ENCODE measurements at regions not wholly inside any gene's neighbourhood (a gene's known extent, or its start where the extent isn't known, plus 50 kb on each side); places are given as distances from the start of the nearest gene placed in this dataset.

- Histone ChIP-seq H3K9me2 (ENCODE audit: insufficient read depth) (no peaks in the 10 kb centered on the region), H3K9me3 (ENCODE audit: low read depth) (no peaks in the 10 kb centered on the region), H3K27me3 (replicated peaks; ENCODE audit: insufficient read depth) (no peaks in the 10 kb centered on the region), H4K20me1 (ENCODE audit: insufficient read depth) (no peaks in the 10 kb centered on the region), H3K36me3 (ENCODE audit: low read depth) (no peaks in the 10 kb centered on the region), H3K4me3 (no peak overlapping the region), H3F3A (ENCODE audit: insufficient read depth) (no peaks in the 10 kb centered on the region), H3K27ac (no peak overlapping the region), H3K4me1 (ENCODE audit: insufficient read depth) (no peaks in the 10 kb centered on the region), H2AFZ (no peak overlapping the region), H3K9ac (no peak overlapping the region), H3K4me2 (ENCODE audit: unreplicated experiment) (no peak overlapping the region), H3K79me2 (ENCODE audit: insufficient read depth) (no peaks in the 10 kb centered on the region)
- in situ Hi-C loops (cut with MboI): no loop called here
- DNase-seq: no peak
- no peak for TF ChIP-seq EZH2phosphoT487 (IDR thresholded peaks at IDR 0.05; ENCODE audit: insufficient read depth, low read depth)
- no peak for TF ChIP-seq EZH2 (IDR thresholded peaks at IDR 0.05; ENCODE audit: insufficient read depth, poor library complexity, severe bottlenecking)
- WGBS, 2 experiments (ENCODE audit: low coverage in 1 of 2, low lambda C conversion rate in 2 of 2, missing lambda C conversion rate in 2 of 2): 47 to 73% methylated on average over 4 to 7 of the region's 7 CpGs
Measured at GRCh38 chrX:125089761-125090445, 229.8 kb upstream of the TEX13C start.

- Histone ChIP-seq H3K4me3 (no peak overlapping the region), H3K27me3 (replicated peaks; ENCODE audit: insufficient read depth) (no peaks in the 10 kb centered on the region), H2AFZ (no peak overlapping the region), H3K9me2 (ENCODE audit: insufficient read depth) (no peaks in the 10 kb centered on the region), H3K4me1 (ENCODE audit: insufficient read depth) (no peaks in the 10 kb centered on the region), H3K27ac (no peak overlapping the region), H3K79me2 (ENCODE audit: insufficient read depth) (no peaks in the 10 kb centered on the region), H3K9me3 (ENCODE audit: low read depth) (no peaks in the 10 kb centered on the region), H3K4me2 (ENCODE audit: unreplicated experiment) (no peak overlapping the region), H3K36me3 (ENCODE audit: low read depth) (no peaks in the 10 kb centered on the region), H4K20me1 (ENCODE audit: insufficient read depth) (no peaks in the 10 kb centered on the region), H3F3A (ENCODE audit: insufficient read depth) (no peaks in the 10 kb centered on the region), H3K9ac (no peak overlapping the region)
- WGBS, 2 experiments (ENCODE audit: low coverage in 1 of 2, low lambda C conversion rate in 2 of 2, missing lambda C conversion rate in 2 of 2): 6 to 7% methylated on average over 2 of the region's 3 CpGs
- in situ Hi-C loops (cut with MboI): no loop called here
- TF ChIP-seq EZH2 (IDR thresholded peaks at IDR 0.05; ENCODE audit: insufficient read depth, poor library complexity, severe bottlenecking) (no peak), EZH2phosphoT487 (IDR thresholded peaks at IDR 0.05; ENCODE audit: insufficient read depth, low read depth) (no peak)
- no peak for DNase-seq
Measured at GRCh38 chrX:125093852-125094251, 225.8 kb upstream of the TEX13C start.

- in situ Hi-C loops (cut with MboI): no loop called here
- Histone ChIP-seq H3K9me2 (ENCODE audit: insufficient read depth) (no peaks in the 10 kb centered on the region), H3K27ac (no peak overlapping the region), H3K36me3 (ENCODE audit: low read depth) (no peaks in the 10 kb centered on the region), H4K20me1 (ENCODE audit: insufficient read depth) (no peaks in the 10 kb centered on the region), H3K27me3 (replicated peaks; ENCODE audit: insufficient read depth) (no peaks in the 10 kb centered on the region), H3F3A (ENCODE audit: insufficient read depth) (no peaks in the 10 kb centered on the region), H2AFZ (no peak overlapping the region), H3K9me3 (ENCODE audit: low read depth) (no peaks in the 10 kb centered on the region), H3K4me1 (ENCODE audit: insufficient read depth) (no peaks in the 10 kb centered on the region), H3K79me2 (ENCODE audit: insufficient read depth) (no peaks in the 10 kb centered on the region), H3K4me2 (ENCODE audit: unreplicated experiment) (no peak overlapping the region), H3K9ac (no peak overlapping the region), H3K4me3 (no peak overlapping the region)
- no peak for DNase-seq
- TF ChIP-seq EZH2phosphoT487 (IDR thresholded peaks at IDR 0.05; ENCODE audit: insufficient read depth, low read depth): no peak
- no peak for TF ChIP-seq EZH2 (IDR thresholded peaks at IDR 0.05; ENCODE audit: insufficient read depth, poor library complexity, severe bottlenecking)
Measured at GRCh38 chrX:125094901-125095300, 224.8 kb upstream of the TEX13C start.

GRCh38 chrX:125096469-125096868 is 223.2 kb upstream of the TEX13C start:
- TF ChIP-seq EZH2 (IDR thresholded peaks at IDR 0.05; ENCODE audit: insufficient read depth, poor library complexity, severe bottlenecking) (no peak), EZH2phosphoT487 (IDR thresholded peaks at IDR 0.05; ENCODE audit: insufficient read depth, low read depth) (no peak)
- Histone ChIP-seq H3K9me3 (ENCODE audit: low read depth) (no peaks in the 10 kb centered on the region), H3K36me3 (ENCODE audit: low read depth) (no peaks in the 10 kb centered on the region), H3K27me3 (replicated peaks; ENCODE audit: insufficient read depth) (no peaks in the 10 kb centered on the region), H3F3A (ENCODE audit: insufficient read depth) (no peaks in the 10 kb centered on the region), H3K27ac (no peak overlapping the region), H3K9ac (no peak overlapping the region), H3K4me3 (no peak overlapping the region), H3K79me2 (ENCODE audit: insufficient read depth) (no peaks in the 10 kb centered on the region), H3K4me2 (ENCODE audit: unreplicated experiment) (no peak overlapping the region), H3K4me1 (ENCODE audit: insufficient read depth) (no peaks in the 10 kb centered on the region), H4K20me1 (ENCODE audit: insufficient read depth) (no peaks in the 10 kb centered on the region), H2AFZ (no peak overlapping the region), H3K9me2 (ENCODE audit: insufficient read depth) (no peaks in the 10 kb centered on the region)
- in situ Hi-C loops (cut with MboI): no loop called here
- no peak for DNase-seq
- WGBS, 2 experiments (ENCODE audit: low coverage in 1 of 2, low lambda C conversion rate in 2 of 2, missing lambda C conversion rate in 2 of 2): 13 to 16% methylated on average over 2 of the region's 2 CpGs

GRCh38 chrX:125096870-125097269 is 222.8 kb upstream of the TEX13C start:
- in situ Hi-C loops (cut with MboI): no loop called here

More at GRCh38 chrX:125096870-125097269, 222.8 kb upstream of the TEX13C start:
- TF ChIP-seq EZH2 (IDR thresholded peaks at IDR 0.05; ENCODE audit: insufficient read depth, poor library complexity, severe bottlenecking) (no peak), EZH2phosphoT487 (IDR thresholded peaks at IDR 0.05; ENCODE audit: insufficient read depth, low read depth) (no peak)
- Histone ChIP-seq H3K9me3 (ENCODE audit: low read depth) (no peaks in the 10 kb centered on the region), H3K79me2 (ENCODE audit: insufficient read depth) (no peaks in the 10 kb centered on the region), H2AFZ (no peak overlapping the region), H4K20me1 (ENCODE audit: insufficient read depth) (no peaks in the 10 kb centered on the region), H3K4me1 (ENCODE audit: insufficient read depth) (no peaks in the 10 kb centered on the region), H3K9ac (no peak overlapping the region), H3K27me3 (replicated peaks; ENCODE audit: insufficient read depth) (no peaks in the 10 kb centered on the region), H3K36me3 (ENCODE audit: low read depth) (no peaks in the 10 kb centered on the region), H3K4me3 (no peak overlapping the region), H3K27ac (no peak overlapping the region), H3K9me2 (ENCODE audit: insufficient read depth) (no peaks in the 10 kb centered on the region), H3K4me2 (ENCODE audit: unreplicated experiment) (no peak overlapping the region), H3F3A (ENCODE audit: insufficient read depth) (no peaks in the 10 kb centered on the region)
- no peak for DNase-seq
- 13 to 30% methylated on average over 1 of the region's 1 CpG for WGBS, 2 experiments (ENCODE audit: low coverage in 1 of 2, low lambda C conversion rate in 2 of 2, missing lambda C conversion rate in 2 of 2)
